NOMO-1 (cell line): ENCODE measurements at regions not wholly inside any gene's neighbourhood (a gene's known extent, or its start where the extent isn't known, plus 50 kb on each side); places are given as distances from the start of the nearest gene placed in this dataset.
"Not testable (repeated sequence)": the region's sequence is repeated elsewhere in the genome, so short reads cannot be mapped to it uniquely, and the experiment has no call there.

ENCODE experiments used
- DNase-seq, 2 experiments: peaks; one replicate each; lab custom pipeline; 2025; ENCODE audit not compliant: unreplicated experiment in 2 of 2; lab: John Stamatoyannopoulos, UW

GRCh38 chr3:110900576-110900975 is 171.0 kb upstream of the NECTIN3 start:
- no peak for DNase-seq

GRCh38 chr3:110901536-110901935 is 170.1 kb upstream of the NECTIN3 start:
- DNase-seq = no peak

- no peak for DNase-seq
These were observed 169.0 kb upstream of the NECTIN3 start for GRCh38 chr3:110902453-110903085.

- DNase-seq = no peak
These were observed 167.7 kb upstream of the NECTIN3 start for GRCh38 chr3:110903771-110904519.

- DNase-seq = no peak
These were observed 167.1 kb upstream of the NECTIN3 start for GRCh38 chr3:110904520-110904890.

GRCh38 chr3:110905121-110905520 is 166.5 kb upstream of the NECTIN3 start:
- no peak for DNase-seq

- no peak for DNase-seq
These were observed 161.8 kb upstream of the NECTIN3 start for GRCh38 chr3:110909839-110910238.

- no peak for DNase-seq
These were observed 161.2 kb upstream of the NECTIN3 start for GRCh38 chr3:110910346-110910955.

GRCh38 chr3:110918963-110919362 is 152.7 kb upstream of the NECTIN3 start:
- no peak for DNase-seq

- no peak for DNase-seq
These were observed 145.8 kb upstream of the NECTIN3 start for GRCh38 chr3:110925798-110926197.

- no peak for DNase-seq
These were observed 143.5 kb upstream of the NECTIN3 start for GRCh38 chr3:110928016-110928662.

- DNase-seq = no peak
These were observed 141.8 kb upstream of the NECTIN3 start for GRCh38 chr3:110929816-110930215.

GRCh38 chr3:110932567-110932966 is 139.0 kb upstream of the NECTIN3 start:
- DNase-seq = no peak

GRCh38 chr3:110933821-110934426 is 137.7 kb upstream of the NECTIN3 start:
- no peak for DNase-seq

- no peak for DNase-seq
These were observed 133.0 kb upstream of the NECTIN3 start for GRCh38 chr3:110938629-110939028.

- DNase-seq = no peak
These were observed 131.6 kb upstream of the NECTIN3 start for GRCh38 chr3:110940055-110940454.

- no peak for DNase-seq
These were observed 126.8 kb upstream of the NECTIN3 start for GRCh38 chr3:110944782-110945181.

GRCh38 chr3:110946810-110947209 is 124.8 kb upstream of the NECTIN3 start:
- no peak for DNase-seq

GRCh38 chr3:110949194-110949593 is 122.4 kb upstream of the NECTIN3 start:
- DNase-seq = not testable (repeated sequence)

GRCh38 chr3:110955301-110955880 is 116.2 kb upstream of the NECTIN3 start:
- DNase-seq = no peak

GRCh38 chr3:110956081-110956480 is 115.5 kb upstream of the NECTIN3 start:
- no peak for DNase-seq
